Vagina (tissue), 2 donors: ENCODE measurements at regions not wholly inside any gene's neighbourhood (a gene's known extent, or its start where the extent isn't known, plus 50 kb on each side); places are given as distances from the start of the nearest gene placed in this dataset.

Experiments
- DNase-seq, 2 donors: peaks; one replicate each; pipeline ENCODE4 v3.0.0-alpha.2; 2017; ENCODE audit errors: extremely low spot score in 2 of 2
- H3K27ac ChIP-seq: fragments of 200-600 bp; sonication (generic); one replicate; pipeline ENCODE4 v1.5.1; 2019
- H3K27me3 ChIP-seq: fragments of 200-600 bp; sonication (generic); one replicate; pipeline ENCODE4 v1.5.1; 2019
- H3K36me3 ChIP-seq, 2 donors: fragments of 200-600 bp; sonication (generic); one replicate each; pipeline ENCODE4 v1.5.1; 2017 to 2019
- H3K4me1 ChIP-seq: fragments of 200-600 bp; sonication (generic); one replicate; pipeline ENCODE4 v1.5.1; 2019
- H3K4me3 ChIP-seq, 2 donors: fragments of 200-600 bp; sonication (generic); 1 replicate in 1 of 2; 2 replicates in 1 of 2; pipeline ENCODE4 v1.5.1; 2016 to 2019
- H3K9me3 ChIP-seq: fragments of 200-600 bp; sonication (generic); one replicate; pipeline ENCODE4 v1.5.1; 2019
- POLR2A ChIP-seq, 2 donors: fragments of 450-650 bp; IDR thresholded peaks; one replicate each; pipeline ENCODE4 v1.6.1; 2017; ENCODE audit warnings: antibody characterized with exemption in 2 of 2, mild to moderate bottlenecking in 2 of 2, moderate library complexity in 2 of 2
- POLR2AphosphoS5 ChIP-seq, 2 donors: sonication (generic); formaldehyde crosslinking; IDR thresholded peaks; one replicate each; pipeline ENCODE4 v1.9.0; 2017; ENCODE audit warnings: antibody characterized with exemption in 2 of 2, mild to moderate bottlenecking in 2 of 2, low read depth in 1 of 2; ENCODE audit not compliant: insufficient read depth in 1 of 2
- intact Hi-C: fragments of 100-400 bp; cut with DNase I; formaldehyde crosslinking; loops from one replicate; pipeline ENCODE4 v1.15.1; 2023
- TF ChIP-seq, protein P1 (sequence below), 3 experiments: fragments of 450-650 bp in 2 of 3; fragments of 200-600 bp in 1 of 3; sonication (generic) in 1 of 3; IDR thresholded peaks; one replicate each; pipeline ENCODE4 v1.5.1; 2017 to 2019; ENCODE audit warnings: antibody characterized with exemption in 3 of 3, mild to moderate bottlenecking in 2 of 3, moderate library complexity in 2 of 3

DNA sequence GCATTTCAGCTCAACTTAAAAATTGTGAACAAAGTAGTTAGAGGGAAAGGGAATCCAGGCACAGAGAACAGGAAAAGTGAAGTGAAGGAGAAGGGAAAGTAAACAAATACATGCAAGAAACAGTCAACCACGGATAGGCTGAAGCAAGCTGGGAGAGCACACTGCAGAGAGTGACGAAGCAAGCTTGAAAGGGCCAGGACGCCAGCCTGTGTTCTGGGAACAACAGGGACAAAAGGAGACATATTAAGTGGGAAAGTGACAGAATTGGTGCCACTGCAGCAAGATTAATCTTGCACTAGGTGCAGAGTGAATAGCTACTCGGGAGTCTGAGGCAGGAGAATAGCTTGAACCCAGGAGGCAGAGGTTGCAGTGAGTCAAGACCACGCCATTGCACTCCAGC, 197.3 kb downstream of the SOX11 start:
- no peaks in the 10 kb centered on the region for H3K9me3 ChIP-seq
- DNase-seq, result no peak
- H3K27ac ChIP-seq, result no peak overlapping the region
- no peaks in the 10 kb centered on the region for H3K27me3 ChIP-seq
- no peaks in the 10 kb centered on the region for H3K36me3 ChIP-seq
- intact Hi-C loops, result no loop called here
- H3K4me1 ChIP-seq, result no peaks in the 10 kb centered on the region
- no peak overlapping the region for H3K4me3 ChIP-seq
- TF ChIP-seq, protein P1, sequence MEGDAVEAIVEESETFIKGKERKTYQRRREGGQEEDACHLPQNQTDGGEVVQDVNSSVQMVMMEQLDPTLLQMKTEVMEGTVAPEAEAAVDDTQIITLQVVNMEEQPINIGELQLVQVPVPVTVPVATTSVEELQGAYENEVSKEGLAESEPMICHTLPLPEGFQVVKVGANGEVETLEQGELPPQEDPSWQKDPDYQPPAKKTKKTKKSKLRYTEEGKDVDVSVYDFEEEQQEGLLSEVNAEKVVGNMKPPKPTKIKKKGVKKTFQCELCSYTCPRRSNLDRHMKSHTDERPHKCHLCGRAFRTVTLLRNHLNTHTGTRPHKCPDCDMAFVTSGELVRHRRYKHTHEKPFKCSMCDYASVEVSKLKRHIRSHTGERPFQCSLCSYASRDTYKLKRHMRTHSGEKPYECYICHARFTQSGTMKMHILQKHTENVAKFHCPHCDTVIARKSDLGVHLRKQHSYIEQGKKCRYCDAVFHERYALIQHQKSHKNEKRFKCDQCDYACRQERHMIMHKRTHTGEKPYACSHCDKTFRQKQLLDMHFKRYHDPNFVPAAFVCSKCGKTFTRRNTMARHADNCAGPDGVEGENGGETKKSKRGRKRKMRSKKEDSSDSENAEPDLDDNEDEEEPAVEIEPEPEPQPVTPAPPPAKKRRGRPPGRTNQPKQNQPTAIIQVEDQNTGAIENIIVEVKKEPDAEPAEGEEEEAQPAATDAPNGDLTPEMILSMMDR (IDR thresholded peaks at IDR 0.05), result no peak
- no peak for TF ChIP-seq POLR2AphosphoS5 (IDR thresholded peaks at IDR 0.05; ENCODE audit: insufficient read depth in 1 of 2, low read depth in 1 of 2)
- no peak for TF ChIP-seq POLR2A (IDR thresholded peaks at IDR 0.05)

DNA sequence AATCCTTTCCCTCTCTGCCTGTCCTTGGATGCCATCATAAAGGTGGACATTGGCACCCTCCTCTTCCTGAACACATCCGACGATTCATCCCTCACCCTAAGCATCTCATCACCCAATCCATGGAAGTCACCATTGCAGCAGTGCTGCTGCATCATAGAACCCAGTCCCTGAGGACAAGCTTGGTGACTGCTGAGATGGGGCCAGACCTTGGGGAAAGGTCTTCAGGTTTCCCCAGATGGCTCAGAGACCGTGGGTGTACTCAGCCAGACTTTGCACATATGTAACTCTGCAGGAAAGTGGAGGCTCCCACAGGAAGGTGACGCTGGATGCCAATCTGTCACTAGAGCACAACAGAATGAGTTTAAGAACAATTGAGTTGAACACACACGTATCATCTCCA, 202.2 kb downstream of the SOX11 start:
- DNase-seq, result no peak
- no peaks in the 10 kb centered on the region for H3K27me3 ChIP-seq
- intact Hi-C loops, result no loop called here

DNA sequence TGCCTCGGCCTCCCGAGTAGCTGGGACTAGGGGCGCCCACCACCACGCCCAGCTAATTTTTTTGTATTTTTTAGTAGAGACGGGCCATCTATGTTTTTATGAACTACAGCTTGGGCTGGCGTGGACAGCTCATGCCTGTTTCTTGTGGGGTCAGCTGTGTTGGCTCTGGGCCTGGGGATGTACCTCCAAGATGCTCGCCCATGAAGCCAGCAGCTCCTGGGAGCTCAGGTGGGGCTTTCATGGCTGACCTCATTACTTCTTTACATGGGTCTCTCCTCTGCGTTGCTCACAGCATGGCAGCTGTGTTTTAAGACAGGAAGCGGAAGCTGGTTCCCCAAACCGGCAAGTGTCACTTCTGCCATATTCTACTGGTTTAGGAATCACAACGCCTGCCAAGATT, 203.1 kb downstream of the SOX11 start:
- no peak for TF ChIP-seq POLR2A (IDR thresholded peaks at IDR 0.05)
- TF ChIP-seq, protein P1 (IDR thresholded peaks at IDR 0.05), result no peak
- no peak for TF ChIP-seq POLR2AphosphoS5 (IDR thresholded peaks at IDR 0.05; ENCODE audit: insufficient read depth in 1 of 2, low read depth in 1 of 2)
- no peak overlapping the region for H3K4me3 ChIP-seq
- no peak overlapping the region for H3K27ac ChIP-seq
- no peaks in the 10 kb centered on the region for H3K9me3 ChIP-seq
- DNase-seq, result no peak
- H3K4me1 ChIP-seq, result no peaks in the 10 kb centered on the region
- intact Hi-C loops, result no loop called here
- H3K27me3 ChIP-seq, result no peaks in the 10 kb centered on the region
- no peaks in the 10 kb centered on the region for H3K36me3 ChIP-seq

More for the DNA sequence above, 202.2 kb downstream of the SOX11 start:
- Histone ChIP-seq H3K36me3 (no peaks in the 10 kb centered on the region), H3K4me1 (no peaks in the 10 kb centered on the region), H3K4me3 (no peak overlapping the region), H3K27ac (no peak overlapping the region), H3K9me3 (no peaks in the 10 kb centered on the region)
- no peak for TF ChIP-seq POLR2A (IDR thresholded peaks at IDR 0.05)
- no peak for TF ChIP-seq POLR2AphosphoS5 (IDR thresholded peaks at IDR 0.05; ENCODE audit: insufficient read depth in 1 of 2, low read depth in 1 of 2)
- TF ChIP-seq, protein P1 (IDR thresholded peaks at IDR 0.05), result no peak

DNA sequence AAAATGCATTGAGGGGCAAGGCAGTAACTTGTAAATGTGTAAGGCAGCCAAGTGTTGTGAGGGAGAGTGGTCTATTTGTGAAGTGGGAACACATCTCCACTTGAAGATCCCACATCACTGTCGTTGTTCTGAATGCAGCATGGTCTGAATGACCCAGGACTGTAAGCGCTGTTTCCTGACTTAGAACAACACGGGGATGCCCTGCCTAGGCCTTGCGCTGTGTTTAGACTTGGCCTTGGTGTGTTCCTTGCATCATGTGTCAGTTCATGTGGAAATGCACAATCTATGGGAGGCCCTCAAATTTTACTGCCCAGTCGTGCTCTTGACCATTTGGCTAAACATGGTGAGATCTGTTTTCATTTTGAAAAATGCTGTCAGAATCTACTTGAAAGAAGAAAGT, 205.1 kb downstream of the SOX11 start:
- H3K4me3 ChIP-seq, result no peak overlapping the region
- no peak overlapping the region for H3K27ac ChIP-seq
- H3K27me3 ChIP-seq, result no peaks in the 10 kb centered on the region
- H3K4me1 ChIP-seq, result no peaks in the 10 kb centered on the region
- DNase-seq, result no peak
- H3K36me3 ChIP-seq, result no peaks in the 10 kb centered on the region
- no peaks in the 10 kb centered on the region for H3K9me3 ChIP-seq
- TF ChIP-seq, protein P1 (IDR thresholded peaks at IDR 0.05), result no peak
- TF ChIP-seq POLR2A (IDR thresholded peaks at IDR 0.05), result no peak
- TF ChIP-seq POLR2AphosphoS5 (IDR thresholded peaks at IDR 0.05; ENCODE audit: insufficient read depth in 1 of 2, low read depth in 1 of 2), result no peak
- intact Hi-C loops, result no loop called here

DNA sequence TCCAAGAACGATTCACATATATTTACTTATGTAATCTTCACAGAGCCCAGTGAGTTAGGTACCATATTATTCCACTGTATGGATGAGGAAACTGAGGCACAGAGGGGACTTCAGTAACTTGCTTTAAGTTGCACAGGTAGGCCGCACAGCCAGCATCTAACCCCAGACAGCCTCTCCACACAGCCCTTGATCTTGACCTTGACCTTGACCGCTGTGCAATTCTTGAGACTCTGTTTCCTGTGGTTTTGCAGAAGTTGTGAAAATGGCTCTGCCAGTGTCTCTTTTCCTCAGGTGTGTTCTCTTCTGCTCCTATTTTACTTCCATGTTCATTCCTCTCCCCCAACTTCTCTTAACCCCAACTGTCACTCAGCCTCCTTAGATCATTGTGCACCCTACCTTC, 206.5 kb downstream of the SOX11 start:
- TF ChIP-seq POLR2AphosphoS5 (IDR thresholded peaks at IDR 0.05; ENCODE audit: insufficient read depth in 1 of 2, low read depth in 1 of 2), result no peak
- TF ChIP-seq, protein P1 (IDR thresholded peaks at IDR 0.05), result no peak
- TF ChIP-seq POLR2A (IDR thresholded peaks at IDR 0.05), result no peak
- no peak for DNase-seq
- Histone ChIP-seq H3K27me3 (no peaks in the 10 kb centered on the region), H3K36me3 (no peaks in the 10 kb centered on the region), H3K4me3 (no peak overlapping the region), H3K4me1 (no peaks in the 10 kb centered on the region), H3K27ac (no peak overlapping the region), H3K9me3 (no peaks in the 10 kb centered on the region)
- intact Hi-C loops, result no loop called here
